ENCODE measurements at regions not wholly inside any gene's neighbourhood (a gene's known extent, or its start where the extent isn't known, plus 50 kb on each side); places are given as distances from the start of the nearest gene placed in this dataset.

DNA sequence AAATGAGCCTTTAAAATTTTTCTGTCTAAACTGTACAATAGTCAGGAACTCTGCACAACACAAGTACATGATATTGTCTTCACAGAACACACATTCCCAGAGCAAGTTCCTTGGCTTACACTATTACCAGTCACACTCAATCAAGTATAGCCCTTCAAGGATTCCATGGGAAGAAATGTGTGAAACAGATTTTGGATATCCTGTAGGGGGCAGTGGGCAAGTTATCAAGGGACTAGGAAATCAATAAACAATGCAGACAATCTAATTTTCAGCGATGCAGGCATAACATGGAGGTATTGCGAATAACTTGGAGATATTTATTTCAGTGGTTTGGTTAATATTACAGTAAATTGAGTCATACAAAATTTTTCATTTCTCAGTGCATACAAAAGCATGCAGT is 1171.5 kb upstream of the NUDT12 start:
- TF ChIP-seq GATA3 (IDR thresholded peaks at IDR 0.05; ENCODE audit: low read depth, low read length) (no peak), GATA2 (IDR thresholded peaks at IDR 0.05; ENCODE audit: low read depth, low read length) (no peak)
